ENCODE measurements at regions not wholly inside any gene's neighbourhood (a gene's known extent, or its start where the extent isn't known, plus 50 kb on each side); places are given as distances from the start of the nearest gene placed in this dataset.

GRCh38 chr1:204777591-204777990, 92.1 kb upstream of the LRRN2 start:
- Histone ChIP-seq H3K79me1 (ENCODE audit: insufficient read depth, low read depth, low read length, poor library complexity, severe bottlenecking) (no peaks in the 10 kb centered on the region), H2BK5ac (ENCODE audit: insufficient read length, low read length) (no peak overlapping the region), H2AFZ (ENCODE audit: low read length) (no peak overlapping the region), H3K4me1 (ENCODE audit: insufficient read depth, low read length) (no peaks in the 10 kb centered on the region), H4K20me1 (ENCODE audit: control insufficient read depth, insufficient read depth, insufficient read length) (no peaks in the 10 kb centered on the region), H3K14ac (ENCODE audit: insufficient read depth, low read length) (no peak overlapping the region), H4K91ac (ENCODE audit: insufficient read length, low read depth, low read length) (no peak overlapping the region), H3K9ac (ENCODE audit: extremely low read depth, insufficient read length, low read length) (no peak overlapping the region), H2BK120ac (ENCODE audit: low read depth, low read length, poor library complexity, severe bottlenecking) (no peak overlapping the region), H3K4me2 (ENCODE audit: insufficient read depth, insufficient read length, low read length) (no peak overlapping the region), H4K5ac (ENCODE audit: insufficient read length, low read depth, low read length) (no peak overlapping the region), H3K27me3 (ENCODE audit: insufficient read depth, low read length) (no peaks in the 10 kb centered on the region), H2BK15ac (ENCODE audit: low read depth, low read length) (no peak overlapping the region), H3K18ac (ENCODE audit: insufficient read length, low read depth, low read length) (no peak overlapping the region), H3K79me2 (ENCODE audit: insufficient read depth, low read length) (no peaks in the 10 kb centered on the region), H3K23ac (ENCODE audit: insufficient read length, low read depth, low read length) (no peak overlapping the region), H4K8ac (replicated peaks; ENCODE audit: insufficient read length, low read depth, low read length) (no peak overlapping the region), H3K23me2 (ENCODE audit: insufficient read length, low read depth, low read length, poor library complexity, severe bottlenecking) (no peaks in the 10 kb centered on the region), H2BK12ac (ENCODE audit: insufficient read length, low read depth, low read length) (no peak overlapping the region), H3K56ac (ENCODE audit: insufficient read length, low read depth, low read length) (no peak overlapping the region), H3K27ac (ENCODE audit: insufficient read length, low read depth, low read length) (no peak overlapping the region), H2BK20ac (ENCODE audit: low read depth, low read length, poor library complexity, severe bottlenecking) (no peak overlapping the region), H3T11ph (ENCODE audit: low read length) (no peak overlapping the region), H3K9me3 (ENCODE audit: control insufficient read depth, low read depth, low read length) (no peaks in the 10 kb centered on the region), H3K4ac (ENCODE audit: low read depth, low read length) (no peak overlapping the region), H2AK5ac (ENCODE audit: insufficient read length, low read length) (no peak overlapping the region)
- WGBS (ENCODE audit: extremely low coverage, insufficient read length, low lambda C conversion rate), result no CpG with 5 or more reads among the region's 7 CpGs
- no peak overlapping the region for H3K27ac Mint-ChIP-seq
- H3K4me3 Mint-ChIP-seq, result no peak overlapping the region
- TF ChIP-seq CTCF (conservative IDR thresholded peaks at IDR 0.05), result no peak
- no peaks in the 10 kb centered on the region for H3K9me3 Mint-ChIP-seq
- no peaks in the 10 kb centered on the region for H3K36me3 Mint-ChIP-seq (ENCODE audit: insufficient read depth in 1 of 3, low read depth in 3 of 3)
- H3K4me1 Mint-ChIP-seq, result peaks cover 6 to 7% of the 10 kb centered on the region in 2 experiments
- DNase-seq, result no peak
- peaks cover 18% of the 10 kb centered on the region for H3K27me3 Mint-ChIP-seq (ENCODE audit: low read depth)
